AG04449 (cell line): ENCODE measurements at regions not wholly inside any gene's neighbourhood (a gene's known extent, or its start where the extent isn't known, plus 50 kb on each side); places are given as distances from the start of the nearest gene placed in this dataset.

Experiments
- CTCF ChIA-PET: fragments of 350-600 bp; formaldehyde crosslinking; extraction: SDS; loops from one replicate; lab custom pipeline; 2021; ENCODE audit warnings: antibody characterized with exemption; lab: Yijun Ruan, JAX
- POLR2A ChIA-PET: fragments of 400-600, 350-600 bp; formaldehyde crosslinking; extraction: SDS; loops from one replicate; lab custom pipeline; 2020; ENCODE audit warnings: antibody characterized with exemption, inconsistent platforms; lab: Yijun Ruan, JAX
- DNase-seq: peaks from one replicate; pipeline ENCODE4 v3.0.0-alpha.2; 2010; ENCODE audit warnings: low read depth, low spot score
- H3K4me3 ChIP-seq: 2 replicates; pipeline ENCODE4 v1.5.1; 2011; ENCODE audit warnings: low read depth, mild to moderate bottlenecking, control low read depth, low read length
- TF ChIP-seq, protein P1 (sequence below): IDR thresholded peaks from one replicate; pipeline ENCODE4 v1.5.1; 2011; ENCODE audit warnings: mild to moderate bottlenecking, moderate library complexity, low read length, control low read depth, inconsistent platforms; ENCODE audit not compliant: insufficient read depth; ENCODE audit errors: missing control alignments

DNA sequence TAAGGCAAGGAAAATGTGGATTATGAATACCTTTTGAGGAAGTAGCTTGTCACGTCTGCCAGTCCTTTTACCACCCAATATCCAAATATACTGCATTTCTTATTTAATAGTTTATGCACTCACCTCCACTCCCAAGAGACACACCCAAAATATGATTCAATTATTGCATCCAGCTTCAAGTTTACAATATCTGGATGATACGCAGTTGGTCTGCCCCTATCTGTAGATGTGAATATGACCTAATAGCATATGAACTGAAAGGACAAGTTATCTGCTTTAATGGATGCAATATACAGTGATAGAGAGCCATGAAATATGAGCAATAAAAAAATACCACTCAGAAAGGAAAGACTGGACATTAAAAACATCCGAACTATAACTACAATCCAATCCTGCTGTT, 159.4 kb upstream of the MAGI2 start:
- no peak overlapping the region for H3K4me3 ChIP-seq
- TF ChIP-seq, protein P1, sequence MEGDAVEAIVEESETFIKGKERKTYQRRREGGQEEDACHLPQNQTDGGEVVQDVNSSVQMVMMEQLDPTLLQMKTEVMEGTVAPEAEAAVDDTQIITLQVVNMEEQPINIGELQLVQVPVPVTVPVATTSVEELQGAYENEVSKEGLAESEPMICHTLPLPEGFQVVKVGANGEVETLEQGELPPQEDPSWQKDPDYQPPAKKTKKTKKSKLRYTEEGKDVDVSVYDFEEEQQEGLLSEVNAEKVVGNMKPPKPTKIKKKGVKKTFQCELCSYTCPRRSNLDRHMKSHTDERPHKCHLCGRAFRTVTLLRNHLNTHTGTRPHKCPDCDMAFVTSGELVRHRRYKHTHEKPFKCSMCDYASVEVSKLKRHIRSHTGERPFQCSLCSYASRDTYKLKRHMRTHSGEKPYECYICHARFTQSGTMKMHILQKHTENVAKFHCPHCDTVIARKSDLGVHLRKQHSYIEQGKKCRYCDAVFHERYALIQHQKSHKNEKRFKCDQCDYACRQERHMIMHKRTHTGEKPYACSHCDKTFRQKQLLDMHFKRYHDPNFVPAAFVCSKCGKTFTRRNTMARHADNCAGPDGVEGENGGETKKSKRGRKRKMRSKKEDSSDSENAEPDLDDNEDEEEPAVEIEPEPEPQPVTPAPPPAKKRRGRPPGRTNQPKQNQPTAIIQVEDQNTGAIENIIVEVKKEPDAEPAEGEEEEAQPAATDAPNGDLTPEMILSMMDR: no peak
- DNase-seq: no peak
- ChIA-PET CTCF (no interaction called here), POLR2A (no interaction called here)

DNA sequence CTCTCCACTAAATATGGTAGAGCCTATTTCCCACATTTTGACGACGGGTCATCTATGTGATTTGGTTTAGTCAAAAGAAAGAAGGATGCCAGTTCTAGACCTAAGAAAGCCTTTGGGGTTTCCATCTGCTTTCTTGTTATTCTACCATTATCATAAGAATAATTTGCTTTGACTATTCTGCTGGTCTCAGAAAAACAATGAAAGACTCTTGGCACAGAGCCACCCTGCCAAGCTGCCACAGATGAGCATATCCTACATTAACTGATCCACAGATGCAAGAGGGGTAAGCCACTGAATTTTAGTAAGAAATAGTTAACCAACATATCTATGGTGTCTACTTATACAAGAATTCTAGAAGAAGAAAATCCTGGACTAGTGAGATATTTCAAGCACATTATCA, 158.6 kb upstream of the MAGI2 start:
- no peak overlapping the region for H3K4me3 ChIP-seq
- no peak for DNase-seq
- TF ChIP-seq, protein P1: no peak
- POLR2A ChIA-PET: no interaction called here
- CTCF ChIA-PET: no interaction called here

DNA sequence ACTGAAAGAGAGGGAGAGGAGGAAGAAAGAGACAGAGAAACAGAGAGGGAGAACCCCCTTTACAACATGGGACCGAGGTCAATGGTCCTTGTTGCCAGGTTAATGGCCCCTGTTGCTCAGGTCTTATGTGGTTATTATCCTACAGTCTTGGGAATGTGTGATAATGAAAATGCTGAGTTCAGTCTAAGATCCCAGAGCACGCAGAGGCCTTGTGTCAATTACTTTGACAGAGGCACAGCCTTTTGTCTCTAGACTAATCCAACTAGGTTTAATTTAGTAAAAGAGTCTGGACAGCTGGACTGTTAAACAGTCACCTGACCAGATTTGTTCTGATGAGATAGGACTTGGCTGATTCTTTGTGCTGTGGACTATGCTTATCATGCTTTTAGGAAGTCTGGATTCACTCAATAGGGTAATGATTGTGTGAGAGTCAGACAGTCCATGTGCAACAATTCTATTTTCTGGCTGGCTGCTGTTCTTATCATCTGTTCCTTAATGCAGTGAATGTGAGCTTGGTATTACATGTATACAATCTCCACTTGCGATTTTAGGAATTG, 157.4 kb upstream of the MAGI2 start:
- POLR2A ChIA-PET: no interaction called here
- CTCF ChIA-PET: no interaction called here
- H3K4me3 ChIP-seq: no peak overlapping the region
- TF ChIP-seq, protein P1: no peak
- no peak for DNase-seq

DNA sequence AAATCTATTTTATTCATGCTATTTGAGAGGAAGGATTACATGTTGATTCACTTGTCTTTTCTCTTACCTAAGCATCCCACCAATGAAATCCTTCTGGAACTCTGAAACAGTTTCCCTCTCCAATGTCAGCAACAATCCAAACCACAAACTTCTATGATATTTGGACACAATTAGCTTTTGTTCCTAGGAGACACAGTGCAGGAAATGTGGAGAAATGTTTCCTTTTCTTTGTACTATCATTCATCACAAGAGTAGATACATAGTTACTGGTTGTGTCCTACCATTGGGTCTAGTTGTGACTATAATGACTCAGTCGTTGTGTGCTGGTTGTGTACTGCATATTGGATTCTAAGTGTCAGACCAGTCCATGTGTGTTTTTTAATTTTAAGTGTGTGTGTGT, 156.8 kb upstream of the MAGI2 start:
- POLR2A ChIA-PET: no interaction called here
- no peak for DNase-seq
- TF ChIP-seq, protein P1: no peak
- CTCF ChIA-PET: no interaction called here
- H3K4me3 ChIP-seq: no peak overlapping the region

DNA sequence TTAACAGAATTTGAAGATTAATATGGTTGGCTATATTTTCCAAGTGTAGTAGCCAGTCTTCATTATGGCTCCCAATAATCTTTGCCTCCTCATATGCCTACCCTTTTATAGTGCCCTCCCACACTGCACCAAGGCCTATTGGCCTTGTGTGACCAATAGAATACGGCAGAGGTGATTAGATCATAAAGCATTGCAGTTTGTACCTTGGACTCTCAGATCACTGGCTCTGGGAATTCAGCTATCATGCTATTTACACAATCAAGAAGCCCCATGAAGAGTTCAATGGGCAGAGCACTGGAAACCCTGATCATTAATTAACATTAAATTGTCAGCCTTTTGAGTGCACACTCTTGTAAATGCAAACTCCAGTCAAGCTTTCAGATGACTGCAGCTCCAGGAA, 154.5 kb upstream of the MAGI2 start:
- no peak overlapping the region for H3K4me3 ChIP-seq
- TF ChIP-seq, protein P1: no peak
- DNase-seq: no peak
- POLR2A ChIA-PET: no interaction called here
- CTCF ChIA-PET: no interaction called here

DNA sequence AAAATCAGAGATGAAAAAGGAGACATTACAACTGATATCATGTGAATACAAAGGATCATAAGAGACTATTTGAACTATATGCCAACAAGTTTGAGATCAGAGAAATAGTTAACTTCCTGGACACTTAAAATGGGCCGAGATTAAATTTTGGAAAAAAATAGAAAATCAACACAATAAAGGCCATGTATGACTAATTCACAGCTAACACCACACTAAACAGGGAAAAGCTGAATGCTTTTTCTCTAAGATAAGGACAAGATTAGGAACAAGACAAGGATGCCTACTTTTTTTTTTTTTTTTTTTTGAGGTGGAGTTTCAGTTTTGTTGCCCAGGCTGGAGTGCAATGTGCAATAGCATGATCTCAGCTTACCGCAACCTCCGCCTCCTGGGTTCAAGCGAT, 151.4 kb upstream of the MAGI2 start:
- POLR2A ChIA-PET: no interaction called here
- DNase-seq: no peak
- CTCF ChIA-PET: no interaction called here
- no peak overlapping the region for H3K4me3 ChIP-seq
- TF ChIP-seq, protein P1: no peak
